GM20000 (cell line): ENCODE measurements at regions not wholly inside any gene's neighbourhood (a gene's known extent, or its start where the extent isn't known, plus 50 kb on each side); places are given as distances from the start of the nearest gene placed in this dataset.

Source experiments
- DNase-seq: peaks from one replicate; pipeline ENCODE4 v3.0.0; 2012; ENCODE audit warnings: low spot score
- CTCF ChIP-seq: IDR thresholded peaks from 2 replicates; pipeline ENCODE4 v1.5.1; 2012; ENCODE audit warnings: mild to moderate bottlenecking, control low read depth; ENCODE audit errors: extremely low read depth, missing control alignments

- TF ChIP-seq CTCF = no peak
- DNase-seq = no peak
These were observed 123.6 kb downstream of the OAT start for GRCh38 chr10:124294811-124295770.

- no peak for DNase-seq
- TF ChIP-seq CTCF = no peak
These were observed 124.9 kb downstream of the OAT start for GRCh38 chr10:124293616-124294449.

- no peak for TF ChIP-seq CTCF
- DNase-seq = no peak
These were observed 125.7 kb downstream of the OAT start for GRCh38 chr10:124292911-124293615.

- DNase-seq = no peak
- TF ChIP-seq CTCF = no peak
These were observed 127.6 kb downstream of the OAT start for GRCh38 chr10:124291001-124291701.

- DNase-seq = peak; percentile 60
- no peak for TF ChIP-seq CTCF
These were observed 128.6 kb downstream of the OAT start for GRCh38 chr10:124289851-124290795.
